A673 (cell line): ENCODE measurements at regions not wholly inside any gene's neighbourhood (a gene's known extent, or its start where the extent isn't known, plus 50 kb on each side); places are given as distances from the start of the nearest gene placed in this dataset.

Source experiments
- BruUV-seq: library from RNA; stranded (reverse); fragments of 400-500 nt; replicated peaks from 2 replicates; lab custom pipeline; 2021; lab: Mats Ljungman, UMichigan
- CTCF ChIA-PET: fragments of 300-600 bp; sonication (Branson Sonifier 250); formaldehyde crosslinking; loops from one replicate; lab custom pipeline; 2022; ENCODE audit warnings: antibody characterized with exemption; lab: Charles Lee
- POLR2A ChIA-PET: fragments of 300-600 bp; sonication (Branson Sonifier 250); formaldehyde crosslinking; loops from one replicate; lab custom pipeline; 2022; ENCODE audit warnings: antibody characterized with exemption; ENCODE audit not compliant: low non-redundant PET; lab: Charles Lee
- DNase-seq: peaks from one replicate; pipeline ENCODE4 v3.0.0-alpha.2; 2015; ENCODE audit warnings: low spot score
- H3K27ac ChIP-seq: fragments of 200-600 bp; sonication (generic); 2 replicates; pipeline ENCODE4 v1.5.1; 2016; ENCODE audit warnings: mixed run types, low read depth, mild to moderate bottlenecking, mixed read lengths, antibody characterized with exemption, low read length; ENCODE audit not compliant: poor library complexity, severe bottlenecking
- H3K27me3 ChIP-seq: fragments of 200-600 bp; sonication (generic); replicated peaks from 2 replicates; pipeline ENCODE4 v1.6.1; 2017; ENCODE audit warnings: mixed run types, low read depth, mild to moderate bottlenecking, mixed read lengths, antibody characterized with exemption, low read length; ENCODE audit not compliant: insufficient read depth, poor library complexity
- H3K36me3 ChIP-seq: fragments of 200-600 bp; sonication (generic); 2 replicates; pipeline ENCODE4 v1.6.1; 2016; ENCODE audit warnings: mixed run types, mild to moderate bottlenecking, mixed read lengths, antibody characterized with exemption, low read length; ENCODE audit not compliant: insufficient read depth, poor library complexity, severe bottlenecking
- H3K4me1 ChIP-seq: fragments of 200-600 bp; sonication (generic); 2 replicates; pipeline ENCODE4 v1.6.1; 2017; ENCODE audit warnings: mixed run types, mild to moderate bottlenecking, mixed read lengths, antibody characterized with exemption, low read length; ENCODE audit not compliant: insufficient read depth, poor library complexity, severe bottlenecking
- H3K4me3 ChIP-seq: fragments of 200-600 bp; sonication (generic); 2 replicates; pipeline ENCODE4 v1.5.1; 2016; ENCODE audit warnings: low read depth, mixed run types, mild to moderate bottlenecking, mixed read lengths, low read length; ENCODE audit not compliant: poor library complexity, severe bottlenecking
- H3K9me3 ChIP-seq: fragments of 200-600 bp; sonication (generic); 2 replicates; pipeline ENCODE4 v1.6.1; 2016; ENCODE audit warnings: mixed run types, low read depth, mild to moderate bottlenecking, mixed read lengths, antibody characterized with exemption, low read length; ENCODE audit not compliant: poor library complexity, severe bottlenecking
- EZH2 ChIP-seq: fragments of 200-600 bp; sonication (generic); IDR thresholded peaks from 2 replicates; pipeline ENCODE4 v1.6.1; 2017; ENCODE audit warnings: borderline replicate concordance, low read depth, mild to moderate bottlenecking, mixed read lengths, antibody characterized with exemption, low read length; ENCODE audit not compliant: poor library complexity, severe bottlenecking
- intact Hi-C: fragments of 100-400 bp; cut with micrococcal nuclease; formaldehyde crosslinking; loops from one replicate; pipeline ENCODE4 v1.10.0; 2022; ENCODE audit not compliant: unreplicated experiment
- TF ChIP-seq, protein P1 (sequence below): fragments of 300-800, 200-600 bp; sonication (generic); conservative IDR thresholded peaks from 2 replicates; pipeline ENCODE4 v1.5.1; 2017; ENCODE audit warnings: low read depth, mild to moderate bottlenecking, antibody characterized with exemption, low read length, moderate library complexity, mixed read lengths

DNA sequence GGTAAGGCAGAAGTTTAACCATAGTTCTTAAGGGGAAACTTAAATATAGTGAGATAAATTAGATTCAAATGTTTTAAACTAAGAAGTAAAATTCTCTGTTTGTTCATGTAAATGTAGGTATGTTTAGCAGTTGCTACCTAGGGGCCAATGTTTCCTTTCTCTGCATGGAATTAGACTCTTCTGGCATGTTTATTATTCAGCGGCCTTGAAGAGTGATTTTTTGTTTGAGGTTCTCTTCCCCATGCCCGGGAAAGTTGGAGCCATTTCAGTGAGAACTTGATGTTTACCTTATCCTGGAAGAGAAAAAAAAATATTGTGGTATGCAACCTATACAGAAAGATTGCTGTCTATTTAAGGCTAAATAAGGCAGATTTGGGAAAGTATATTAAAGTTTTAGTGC, 492.9 kb downstream of the KLF5 start:
- no TSS peak for BruUV-seq
- Histone ChIP-seq H3K36me3 (no peaks in the 10 kb centered on the region), H3K4me1 (peaks cover 13% of the 10 kb centered on the region), H3K27ac (no peak overlapping the region), H3K9me3 (no peaks in the 10 kb centered on the region), H3K27me3 (no peaks in the 10 kb centered on the region), H3K4me3 (no peak overlapping the region)
- intact Hi-C loops: no loop called here
- TF ChIP-seq, protein P1, sequence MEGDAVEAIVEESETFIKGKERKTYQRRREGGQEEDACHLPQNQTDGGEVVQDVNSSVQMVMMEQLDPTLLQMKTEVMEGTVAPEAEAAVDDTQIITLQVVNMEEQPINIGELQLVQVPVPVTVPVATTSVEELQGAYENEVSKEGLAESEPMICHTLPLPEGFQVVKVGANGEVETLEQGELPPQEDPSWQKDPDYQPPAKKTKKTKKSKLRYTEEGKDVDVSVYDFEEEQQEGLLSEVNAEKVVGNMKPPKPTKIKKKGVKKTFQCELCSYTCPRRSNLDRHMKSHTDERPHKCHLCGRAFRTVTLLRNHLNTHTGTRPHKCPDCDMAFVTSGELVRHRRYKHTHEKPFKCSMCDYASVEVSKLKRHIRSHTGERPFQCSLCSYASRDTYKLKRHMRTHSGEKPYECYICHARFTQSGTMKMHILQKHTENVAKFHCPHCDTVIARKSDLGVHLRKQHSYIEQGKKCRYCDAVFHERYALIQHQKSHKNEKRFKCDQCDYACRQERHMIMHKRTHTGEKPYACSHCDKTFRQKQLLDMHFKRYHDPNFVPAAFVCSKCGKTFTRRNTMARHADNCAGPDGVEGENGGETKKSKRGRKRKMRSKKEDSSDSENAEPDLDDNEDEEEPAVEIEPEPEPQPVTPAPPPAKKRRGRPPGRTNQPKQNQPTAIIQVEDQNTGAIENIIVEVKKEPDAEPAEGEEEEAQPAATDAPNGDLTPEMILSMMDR: no peak
- no peak for TF ChIP-seq EZH2
- DNase-seq: no peak
- POLR2A ChIA-PET: no interaction called here
- CTCF ChIA-PET: no interaction called here

DNA sequence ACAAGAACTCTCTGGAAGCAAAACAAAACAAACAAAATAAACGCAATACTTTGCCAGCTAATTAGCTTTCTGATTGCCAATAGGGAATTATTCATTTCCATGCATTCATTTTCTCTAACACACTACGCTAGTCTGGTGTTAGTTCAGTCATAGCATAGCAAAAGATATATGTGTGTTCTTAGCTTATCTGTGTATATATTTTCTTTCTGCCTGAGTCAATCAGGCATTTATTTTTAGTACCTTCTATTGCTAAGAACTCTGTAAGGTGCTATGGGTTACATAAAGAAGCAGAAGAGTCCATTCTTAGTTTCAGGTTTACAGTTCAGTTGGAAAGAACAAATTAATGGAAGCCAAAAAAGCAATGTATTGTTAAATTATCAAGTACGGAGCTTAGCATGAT, 490.9 kb downstream of the KLF5 start:
- CTCF ChIA-PET: no interaction called here
- Histone ChIP-seq H3K4me3 (no peak overlapping the region), H3K27me3 (no peaks in the 10 kb centered on the region), H3K4me1 (peaks cover 13% of the 10 kb centered on the region), H3K9me3 (no peaks in the 10 kb centered on the region), H3K27ac (no peak overlapping the region), H3K36me3 (no peaks in the 10 kb centered on the region)
- TF ChIP-seq, protein P1: no peak
- TF ChIP-seq EZH2: no peak
- POLR2A ChIA-PET: interaction anchor here (0.6 kb wide), 1 partner anchor 23 kb away, joined by 6 read pairs; no protein-coding TSS in a partner anchor
- no peak for DNase-seq
- BruUV-seq: no TSS peak
- intact Hi-C loops: no loop called here

DNA sequence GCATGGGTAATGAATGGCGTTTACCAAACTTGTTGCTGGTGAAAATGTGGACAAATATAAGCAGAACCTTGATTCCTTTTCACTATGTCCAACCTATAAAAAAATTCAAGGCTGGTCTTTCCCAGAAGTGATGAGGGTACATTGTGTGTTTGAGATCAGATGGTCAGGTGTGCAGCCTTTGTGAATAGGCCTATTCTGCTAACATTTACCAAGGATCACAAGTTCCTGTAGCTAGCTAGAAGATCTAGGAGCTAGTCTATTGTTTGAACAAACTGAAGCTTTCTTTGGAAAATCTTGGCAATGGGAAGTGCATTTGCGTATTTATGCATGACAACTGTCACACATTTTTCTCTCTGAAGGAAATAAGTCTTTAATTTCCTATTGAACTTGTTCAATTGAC, 489.6 kb downstream of the KLF5 start:
- H3K27me3 ChIP-seq: no peaks in the 10 kb centered on the region
- peak; percentile 49 for DNase-seq
- no peaks in the 10 kb centered on the region for H3K36me3 ChIP-seq
- TF ChIP-seq EZH2: no peak
- TF ChIP-seq, protein P1: no peak
- no peaks in the 10 kb centered on the region for H3K9me3 ChIP-seq
- ChIA-PET POLR2A (no interaction called here), CTCF (interaction anchor here (0.7 kb wide), 1 partner anchor 173 kb away, joined by 5 read pairs; no protein-coding TSS in a partner anchor)
- H3K27ac ChIP-seq: no peak overlapping the region
- H3K4me3 ChIP-seq: no peak overlapping the region
- intact Hi-C loops: no loop called here
- H3K4me1 ChIP-seq: peaks cover 13% of the 10 kb centered on the region
- no TSS peak for BruUV-seq
